Tibial nerve (tissue), 4 donors: ENCODE measurements at regions not wholly inside any gene's neighbourhood (a gene's known extent, or its start where the extent isn't known, plus 50 kb on each side); places are given as distances from the start of the nearest gene placed in this dataset.

Source experiments
- EP300 ChIP-seq, 2 donors: sonication (generic); formaldehyde crosslinking; IDR thresholded peaks; one replicate each; pipeline ENCODE4 v1.6.1; 2017; ENCODE audit warnings: antibody characterized with exemption in 2 of 2, mild to moderate bottlenecking in 1 of 2
- POLR2A ChIP-seq, 2 donors: fragments of 450-650 bp; IDR thresholded peaks; one replicate each; pipeline ENCODE4 v1.6.1; 2017; ENCODE audit warnings: antibody characterized with exemption in 2 of 2, mild to moderate bottlenecking in 2 of 2, moderate library complexity in 2 of 2
- TF ChIP-seq, protein P1 (sequence below), 5 experiments: fragments of 200-600 bp in 3 of 5; fragments of 450-650 bp in 2 of 5; sonication (generic) in 3 of 5; IDR thresholded peaks; one replicate each; pipeline ENCODE4 v1.5.1; 2016 to 2019; ENCODE audit warnings: antibody characterized with exemption in 5 of 5, mild to moderate bottlenecking in 3 of 5, moderate library complexity in 2 of 5

DNA sequence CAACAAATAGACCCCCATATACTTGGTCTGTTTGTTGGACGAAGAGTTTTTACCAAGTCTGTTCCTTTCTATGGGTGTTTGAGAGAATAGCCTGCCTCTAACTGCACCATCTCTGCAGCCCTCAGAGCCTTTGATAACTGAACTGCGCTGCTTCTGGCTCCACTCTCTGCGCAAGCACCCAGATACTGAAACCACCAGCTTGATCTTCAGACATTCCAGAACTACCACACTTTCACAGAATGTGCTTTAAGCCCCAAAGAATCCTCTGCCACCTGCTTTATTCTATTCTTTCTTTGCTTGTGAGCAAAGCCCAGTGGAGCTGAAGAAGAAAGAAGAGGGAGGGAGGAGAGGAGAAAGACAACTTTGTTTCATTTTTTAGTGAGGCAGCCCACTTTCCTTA, 380.7 kb downstream of the BCL11A start:
- TF ChIP-seq, protein P1, sequence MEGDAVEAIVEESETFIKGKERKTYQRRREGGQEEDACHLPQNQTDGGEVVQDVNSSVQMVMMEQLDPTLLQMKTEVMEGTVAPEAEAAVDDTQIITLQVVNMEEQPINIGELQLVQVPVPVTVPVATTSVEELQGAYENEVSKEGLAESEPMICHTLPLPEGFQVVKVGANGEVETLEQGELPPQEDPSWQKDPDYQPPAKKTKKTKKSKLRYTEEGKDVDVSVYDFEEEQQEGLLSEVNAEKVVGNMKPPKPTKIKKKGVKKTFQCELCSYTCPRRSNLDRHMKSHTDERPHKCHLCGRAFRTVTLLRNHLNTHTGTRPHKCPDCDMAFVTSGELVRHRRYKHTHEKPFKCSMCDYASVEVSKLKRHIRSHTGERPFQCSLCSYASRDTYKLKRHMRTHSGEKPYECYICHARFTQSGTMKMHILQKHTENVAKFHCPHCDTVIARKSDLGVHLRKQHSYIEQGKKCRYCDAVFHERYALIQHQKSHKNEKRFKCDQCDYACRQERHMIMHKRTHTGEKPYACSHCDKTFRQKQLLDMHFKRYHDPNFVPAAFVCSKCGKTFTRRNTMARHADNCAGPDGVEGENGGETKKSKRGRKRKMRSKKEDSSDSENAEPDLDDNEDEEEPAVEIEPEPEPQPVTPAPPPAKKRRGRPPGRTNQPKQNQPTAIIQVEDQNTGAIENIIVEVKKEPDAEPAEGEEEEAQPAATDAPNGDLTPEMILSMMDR (IDR thresholded peaks at IDR 0.05), result no peak
- TF ChIP-seq POLR2A (IDR thresholded peaks at IDR 0.05), result no peak
- no peak for TF ChIP-seq EP300 (IDR thresholded peaks at IDR 0.05)
